ENCODE measurements at regions not wholly inside any gene's neighbourhood (a gene's known extent, or its start where the extent isn't known, plus 50 kb on each side); places are given as distances from the start of the nearest gene placed in this dataset.

DNA sequence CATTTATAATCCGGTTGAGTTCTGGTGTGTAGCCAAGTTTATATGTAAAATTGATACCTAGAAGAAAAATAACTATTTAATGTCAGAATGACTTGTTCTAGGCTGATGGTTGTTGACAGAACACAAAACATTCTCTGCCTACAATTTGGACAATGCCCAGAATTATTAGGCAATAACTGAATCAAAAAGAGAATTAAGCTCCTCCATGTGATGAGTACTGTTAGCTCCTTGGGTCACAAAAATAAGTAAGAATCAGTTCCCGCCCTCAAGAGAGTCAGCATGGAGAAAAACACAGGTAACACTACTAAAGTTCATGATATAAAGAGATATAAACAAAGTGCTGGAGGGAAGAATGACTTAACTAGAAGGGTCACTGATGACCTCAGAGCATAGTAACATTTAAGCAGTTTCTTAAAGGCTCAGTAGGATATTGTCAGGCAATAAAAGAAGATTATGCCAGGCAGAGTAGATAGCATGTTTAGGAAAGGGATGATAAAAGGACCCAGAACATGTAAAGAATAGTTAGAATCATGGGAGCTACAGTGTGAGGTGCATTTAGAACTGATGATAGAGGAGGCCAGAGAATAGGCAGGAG is 200.5 kb upstream of the ACTBL2 start:
- TF ChIP-seq EZH2 (IDR thresholded peaks at IDR 0.05) (no peak), POLR2AphosphoS5 (IDR thresholded peaks at IDR 0.05; ENCODE audit: borderline replicate concordance, low read depth, low read length) (no peak)

All from SK-N-MC (cell line).